ENCODE measurements at regions not wholly inside any gene's neighbourhood (a gene's known extent, or its start where the extent isn't known, plus 50 kb on each side); places are given as distances from the start of the nearest gene placed in this dataset.

GRCh38 chr2:21633015-21633414 lies 509.2 kb downstream of the TDRD15 start:
- no peak for DNase-seq (ENCODE audit: low read depth)

- DNase-seq (ENCODE audit: low read depth): no peak
Observed at GRCh38 chr2:21633466-21633865, 509.7 kb downstream of the TDRD15 start.

- no peak for DNase-seq (ENCODE audit: low read depth)
Observed at GRCh38 chr2:21633911-21634310, 510.1 kb downstream of the TDRD15 start.

GRCh38 chr2:21640046-21640445 lies 516.3 kb downstream of the TDRD15 start:
- DNase-seq (ENCODE audit: low read depth): no peak

- no peak for DNase-seq (ENCODE audit: low read depth)
Observed at GRCh38 chr2:21642647-21643046, 518.9 kb downstream of the TDRD15 start.

GRCh38 chr2:21643180-21643579 lies 519.4 kb downstream of the TDRD15 start:
- DNase-seq (ENCODE audit: low read depth): no peak

GRCh38 chr2:21644266-21644665 lies 520.5 kb downstream of the TDRD15 start:
- no peak for DNase-seq (ENCODE audit: low read depth)

- no peak for DNase-seq (ENCODE audit: low read depth)
Observed at GRCh38 chr2:21646345-21646744, 522.6 kb downstream of the TDRD15 start.

- DNase-seq (ENCODE audit: low read depth): no peak
Observed at GRCh38 chr2:21650569-21650968, 526.8 kb downstream of the TDRD15 start.

GRCh38 chr2:21655136-21655535 lies 531.4 kb downstream of the TDRD15 start:
- no peak for DNase-seq (ENCODE audit: low read depth)

GRCh38 chr2:21656330-21657075 lies 532.7 kb downstream of the TDRD15 start:
- DNase-seq (ENCODE audit: low read depth): no peak

- DNase-seq (ENCODE audit: low read depth): no peak
Observed at GRCh38 chr2:21657445-21657844, 533.7 kb downstream of the TDRD15 start.

- no peak for DNase-seq (ENCODE audit: low read depth)
Observed at GRCh38 chr2:21658269-21658668, 534.5 kb downstream of the TDRD15 start.

- DNase-seq (ENCODE audit: low read depth): no peak
Observed at GRCh38 chr2:21658907-21659477, 535.2 kb downstream of the TDRD15 start.

GRCh38 chr2:21664083-21664482 lies 540.3 kb downstream of the TDRD15 start:
- no peak for DNase-seq (ENCODE audit: low read depth)

- no peak for DNase-seq (ENCODE audit: low read depth)
Observed at GRCh38 chr2:21667638-21668037, 543.9 kb downstream of the TDRD15 start.

GRCh38 chr2:21668078-21668710 lies 544.4 kb downstream of the TDRD15 start:
- DNase-seq (ENCODE audit: low read depth): no peak

GRCh38 chr2:21676041-21676440 lies 552.3 kb downstream of the TDRD15 start:
- DNase-seq (ENCODE audit: low read depth): no peak

GRCh38 chr2:21676676-21677075 lies 552.9 kb downstream of the TDRD15 start:
- no peak for DNase-seq (ENCODE audit: low read depth)

GRCh38 chr2:21683838-21684237 lies 560.1 kb downstream of the TDRD15 start:
- DNase-seq (ENCODE audit: low read depth): no peak

GRCh38 chr2:21687589-21687988 lies 563.8 kb downstream of the TDRD15 start:
- no peak for DNase-seq (ENCODE audit: low read depth)

- DNase-seq (ENCODE audit: low read depth): no peak
Observed at GRCh38 chr2:21690005-21690404, 566.2 kb downstream of the TDRD15 start.

- DNase-seq (ENCODE audit: low read depth): no peak
Observed at GRCh38 chr2:21693081-21693480, 569.3 kb downstream of the TDRD15 start.

Data from stimulated activated CD8-positive, alpha-beta memory T cell treated with anti-CD3 and anti-CD28 coated beads, Interleukin-12 subunit alpha, Interleukin-12 subunit beta, amount 100 ng/mL, for 1 hour (primary cell).